Mucosa of descending colon (tissue), 3 donors: ENCODE measurements at regions not wholly inside any gene's neighbourhood (a gene's known extent, or its start where the extent isn't known, plus 50 kb on each side); places are given as distances from the start of the nearest gene placed in this dataset.
A peak's percentile ranks its signal among the peaks of the same experiment; 100 is the strongest.

ENCODE experiments used
- ATAC-seq: fragments of 200-7000 bp; cut with Tn5 transposase; one replicate; pipeline ENCODE4 v1.9.1; 2020; ENCODE audit warnings: mild to moderate bottlenecking, moderate library complexity
- DNase-seq, 3 donors: peaks; one replicate each; pipeline ENCODE4 v3.0.0-alpha.2; 2020
- H3K36me3 ChIP-seq: fragments of 200-600 bp; one replicate; pipeline ENCODE4 v1.8.0; 2021; ENCODE audit warnings: low read depth, mild to moderate bottlenecking
- H3K4me1 ChIP-seq: fragments of 200-600 bp; one replicate; pipeline ENCODE4 v1.8.0; 2021; ENCODE audit warnings: low read depth, mild to moderate bottlenecking
- H3K4me3 ChIP-seq: fragments of 200-600 bp; one replicate; pipeline ENCODE4 v1.8.0; 2021; ENCODE audit warnings: mild to moderate bottlenecking
- H3K9me3 ChIP-seq: fragments of 200-600 bp; one replicate; pipeline ENCODE4 v1.8.0; 2021; ENCODE audit warnings: mild to moderate bottlenecking
- CTCF ChIP-seq: fragments of 200-600 bp; IDR thresholded peaks from one replicate; pipeline ENCODE4 v1.8.0; 2022; ENCODE audit warnings: antibody characterized with exemption, mild to moderate bottlenecking
- intact Hi-C, 2 donors: fragments of 100-400 bp; cut with DNase I in 1 of 2; cut with micrococcal nuclease in 1 of 2; formaldehyde crosslinking; loops; one replicate each; pipeline versions ENCODE4 v1.11.0 to v1.11.1; 2022; cut with DNase I, micrococcal nuclease
- donor health status: DM: no; HTN: no; CAD: no; lungs with moderate emphysema.
- donor health status: DM: no; HTN: no; CAD: no.
- donor health status: DM: no; HTN: yes; CAD: no.

DNA sequence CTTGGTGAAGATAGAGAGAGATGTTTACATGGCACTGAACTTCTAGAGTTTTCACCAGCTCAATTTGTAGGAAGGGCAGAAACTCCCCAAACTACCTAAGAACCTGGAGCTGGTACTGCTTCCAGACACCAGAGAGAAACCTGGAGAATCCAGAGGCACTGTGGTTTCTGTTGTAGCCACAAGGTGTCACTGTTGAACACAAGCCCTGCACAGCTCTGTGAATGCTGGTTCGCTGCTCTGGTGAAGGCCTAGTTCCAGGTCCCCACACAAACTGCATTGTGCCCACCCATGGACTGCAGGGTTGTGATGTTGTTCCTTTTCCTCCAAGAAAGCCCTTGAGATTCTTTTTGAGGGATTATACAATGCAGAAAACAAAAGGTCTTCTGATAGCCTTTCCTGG lies 150.5 kb upstream of the HS6ST1 start:
- peaks cover 43% of the 10 kb centered on the region for H3K9me3 ChIP-seq
- H3K4me3 ChIP-seq, result no peak overlapping the region
- no peaks in the 10 kb centered on the region for H3K36me3 ChIP-seq
- DNase-seq (no peak), ATAC-seq (no peak)
- TF ChIP-seq CTCF, result no peak
- H3K4me1 ChIP-seq, result no peaks in the 10 kb centered on the region
- intact Hi-C loops, result no loop called here

- DNase-seq (no peak), ATAC-seq (no peak)
- Histone ChIP-seq H3K9me3 (peaks cover 43% of the 10 kb centered on the region), H3K36me3 (no peaks in the 10 kb centered on the region), H3K4me3 (no peak overlapping the region), H3K4me1 (no peaks in the 10 kb centered on the region)
- intact Hi-C loops, result no loop called here
- no peak for TF ChIP-seq CTCF
Observed at GRCh38 chr2:128469875-128470274, 151.2 kb upstream of the HS6ST1 start.

GRCh38 chr2:128472789-128473174 lies 154.1 kb upstream of the HS6ST1 start:
- H3K4me1 ChIP-seq, result no peaks in the 10 kb centered on the region
- intact Hi-C loops, result no loop called here
- DNase-seq (no peak), ATAC-seq (peak; percentile 34)
- H3K36me3 ChIP-seq, result no peaks in the 10 kb centered on the region
- no peak for TF ChIP-seq CTCF
- H3K4me3 ChIP-seq, result no peak overlapping the region
- peaks cover 29% of the 10 kb centered on the region for H3K9me3 ChIP-seq

GRCh38 chr2:128473175-128474035 lies 154.7 kb upstream of the HS6ST1 start:
- peak in 1 of 3 donors; percentile 30 for DNase-seq
- H3K4me1 ChIP-seq, result no peaks in the 10 kb centered on the region
- peak; percentile 58 for ATAC-seq
- no peak overlapping the region for H3K4me3 ChIP-seq
- H3K36me3 ChIP-seq, result no peaks in the 10 kb centered on the region
- no peak for TF ChIP-seq CTCF
- peaks cover 23% of the 10 kb centered on the region for H3K9me3 ChIP-seq
- intact Hi-C loops, result no loop called here

- ATAC-seq (peak; percentile 12), DNase-seq (no peak)
- no peaks in the 10 kb centered on the region for H3K36me3 ChIP-seq
- peaks cover 15% of the 10 kb centered on the region for H3K9me3 ChIP-seq
- intact Hi-C loops, result no loop called here
- H3K4me3 ChIP-seq, result no peak overlapping the region
- TF ChIP-seq CTCF, result no peak
- H3K4me1 ChIP-seq, result no peaks in the 10 kb centered on the region
Observed at GRCh38 chr2:128474036-128474955, 155.6 kb upstream of the HS6ST1 start.
